Keratinocyte (primary cell): ENCODE measurements at regions not wholly inside any gene's neighbourhood (a gene's known extent, or its start where the extent isn't known, plus 50 kb on each side); places are given as distances from the start of the nearest gene placed in this dataset.

Experiments used
- DNase-seq: peaks from one replicate; pipeline ENCODE4 v3.0.0-alpha.2; 2011; ENCODE audit warnings: low read depth, missing footprints, low spot score
- FAIRE-seq: peaks from 2 replicates; lab custom pipeline; 2011; peaks lifted over from hg19 to GRCh38; lab: Jason Lieb, UNC
- H2AFZ ChIP-seq: 2 replicates; pipeline ENCODE4 v1.6.0; 2012; ENCODE audit warnings: low read length, control low read depth, inconsistent platforms; ENCODE audit not compliant: control insufficient read depth
- H3K27ac ChIP-seq: 2 replicates; pipeline ENCODE4 v1.5.1; 2011; ENCODE audit warnings: low read length; ENCODE audit not compliant: control insufficient read depth, insufficient read depth
- H3K27me3 ChIP-seq: 3 replicates; pipeline ENCODE4 v1.6.0; 2011; ENCODE audit warnings: low read length; ENCODE audit not compliant: control insufficient read depth, insufficient read depth; ENCODE audit errors: extremely low read depth
- H3K36me3 ChIP-seq, 2 experiments: 2 replicates in 1 of 2; 3 replicates in 1 of 2; pipeline ENCODE4 v1.5.1; 2011; ENCODE audit warnings: low read length in 2 of 2, mild to moderate bottlenecking in 1 of 2; ENCODE audit not compliant: control insufficient read depth in 2 of 2, insufficient read depth in 2 of 2; ENCODE audit errors: extremely low read depth in 1 of 2
- H3K4me1 ChIP-seq: 3 replicates; pipeline ENCODE4 v1.5.1; 2011; ENCODE audit warnings: low read length; ENCODE audit not compliant: control insufficient read depth, insufficient read depth; ENCODE audit errors: extremely low read depth
- H3K4me2 ChIP-seq: 3 replicates; pipeline ENCODE4 v1.6.0; 2011; ENCODE audit warnings: low read depth, low read length; ENCODE audit not compliant: control insufficient read depth, insufficient read depth; ENCODE audit errors: extremely low read depth
- H3K4me3 ChIP-seq, 3 experiments: fragments of 200-600 bp in 1 of 3; sonication (generic) in 1 of 3; 2 replicates in 2 of 3; 3 replicates in 1 of 3; pipeline ENCODE4 v1.5.1; 2011 to 2016; ENCODE audit warnings: low read length in 3 of 3, mild to moderate bottlenecking in 3 of 3, control low read depth in 2 of 3, inconsistent platforms in 1 of 3, low read depth in 1 of 3, mixed read lengths in 1 of 3, mixed run types in 1 of 3, moderate library complexity in 1 of 3; ENCODE audit not compliant: control insufficient read depth in 2 of 3, insufficient read depth in 2 of 3; ENCODE audit errors: extremely low read depth in 1 of 3
- H3K79me2 ChIP-seq: 2 replicates; pipeline ENCODE4 v1.6.0; 2012; ENCODE audit warnings: low read length; ENCODE audit not compliant: control insufficient read depth, insufficient read depth
- H3K9ac ChIP-seq: 3 replicates; pipeline ENCODE4 v1.6.0; 2011; ENCODE audit warnings: low read length; ENCODE audit not compliant: control insufficient read depth, insufficient read depth; ENCODE audit errors: extremely low read depth
- H3K9me1 ChIP-seq: 3 replicates; pipeline ENCODE4 v1.6.0; 2011; ENCODE audit warnings: low read length; ENCODE audit not compliant: control insufficient read depth, insufficient read depth; ENCODE audit errors: extremely low read depth
- H3K9me3 ChIP-seq: 2 replicates; pipeline ENCODE4 v1.5.1; 2012; ENCODE audit warnings: low read depth, low read length; ENCODE audit not compliant: control insufficient read depth
- H4K20me1 ChIP-seq: 3 replicates; pipeline ENCODE4 v1.6.0; 2011; ENCODE audit warnings: low read length; ENCODE audit not compliant: control insufficient read depth, insufficient read depth; ENCODE audit errors: extremely low read depth
- EZH2 ChIP-seq: IDR thresholded peaks from one replicate; pipeline ENCODE4 v1.6.1; 2012; ENCODE audit warnings: inconsistent platforms, mild to moderate bottlenecking, low read length, moderate library complexity
- dilution Hi-C: fragments of 300-500 bp; cut with MboI; formaldehyde crosslinking; loops from one replicate; pipeline ENCODE4 v1.7.0; 2020; ENCODE audit warnings: low sequenced_read_pairs; ENCODE audit not compliant: extremely low pct_ligation_motif_present
- TF ChIP-seq, protein P1 (sequence below), 3 experiments: IDR thresholded peaks in 1 of 3; conservative IDR thresholded peaks in 1 of 3; optimal IDR thresholded peaks in 1 of 3; 2 replicates in 2 of 3; 3 replicates in 1 of 3; pipeline versions ENCODE3 to v1.5.1; 2011; ENCODE audit warnings: low read length in 3 of 3, mild to moderate bottlenecking in 3 of 3, moderate library complexity in 2 of 3, control low read depth in 1 of 3, inconsistent platforms in 1 of 3; ENCODE audit not compliant: insufficient read depth in 2 of 3; ENCODE audit errors: extremely low read depth in 1 of 3

DNA sequence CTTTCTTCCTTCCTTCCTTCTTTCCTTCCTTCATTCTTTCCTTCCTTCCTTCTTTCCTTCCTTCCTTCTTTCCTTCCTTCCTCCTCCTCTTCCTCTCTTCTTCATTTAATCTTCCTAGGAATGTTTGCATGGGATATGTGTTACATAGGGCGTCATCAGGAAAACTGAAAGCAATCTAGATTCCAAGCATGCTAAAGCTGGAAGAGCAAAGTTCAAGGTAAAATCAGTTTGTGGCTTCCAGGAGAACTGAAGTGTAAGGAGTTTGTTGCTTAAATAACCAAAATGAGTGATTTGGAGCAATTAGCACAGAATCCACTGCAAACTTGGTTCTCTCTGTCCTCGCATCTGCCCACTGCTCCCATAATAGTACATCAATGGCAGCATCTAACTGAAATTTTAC, 716.2 kb downstream of the GBE1 start:
- Histone ChIP-seq H3K9me3 (no peaks in the 10 kb centered on the region), H3K79me2 (no peaks in the 10 kb centered on the region), H3K4me1 (no peaks in the 10 kb centered on the region), H3K9me1 (no peaks in the 10 kb centered on the region), H4K20me1 (no peaks in the 10 kb centered on the region), H3K9ac (no peak overlapping the region), H3K4me3 (no peak overlapping the region), H3K36me3 (no peaks in the 10 kb centered on the region), H3K27ac (no peak overlapping the region), H3K27me3 (no peaks in the 10 kb centered on the region), H2AFZ (no peak overlapping the region), H3K4me2 (no peak overlapping the region)
- DNase-seq: no peak
- FAIRE-seq: no peak
- dilution Hi-C loops: no loop called here
- TF ChIP-seq, protein P1, sequence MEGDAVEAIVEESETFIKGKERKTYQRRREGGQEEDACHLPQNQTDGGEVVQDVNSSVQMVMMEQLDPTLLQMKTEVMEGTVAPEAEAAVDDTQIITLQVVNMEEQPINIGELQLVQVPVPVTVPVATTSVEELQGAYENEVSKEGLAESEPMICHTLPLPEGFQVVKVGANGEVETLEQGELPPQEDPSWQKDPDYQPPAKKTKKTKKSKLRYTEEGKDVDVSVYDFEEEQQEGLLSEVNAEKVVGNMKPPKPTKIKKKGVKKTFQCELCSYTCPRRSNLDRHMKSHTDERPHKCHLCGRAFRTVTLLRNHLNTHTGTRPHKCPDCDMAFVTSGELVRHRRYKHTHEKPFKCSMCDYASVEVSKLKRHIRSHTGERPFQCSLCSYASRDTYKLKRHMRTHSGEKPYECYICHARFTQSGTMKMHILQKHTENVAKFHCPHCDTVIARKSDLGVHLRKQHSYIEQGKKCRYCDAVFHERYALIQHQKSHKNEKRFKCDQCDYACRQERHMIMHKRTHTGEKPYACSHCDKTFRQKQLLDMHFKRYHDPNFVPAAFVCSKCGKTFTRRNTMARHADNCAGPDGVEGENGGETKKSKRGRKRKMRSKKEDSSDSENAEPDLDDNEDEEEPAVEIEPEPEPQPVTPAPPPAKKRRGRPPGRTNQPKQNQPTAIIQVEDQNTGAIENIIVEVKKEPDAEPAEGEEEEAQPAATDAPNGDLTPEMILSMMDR (optimal IDR thresholded peaks at IDR 0.05 in 1 of 3, IDR thresholded peaks at IDR 0.05 in 1 of 3, conservative IDR thresholded peaks at IDR 0.05 in 1 of 3; ENCODE audit: extremely low read depth in 1 of 3, insufficient read depth in 2 of 3, low read length in 3 of 3): no peak
- no peak for TF ChIP-seq EZH2

DNA sequence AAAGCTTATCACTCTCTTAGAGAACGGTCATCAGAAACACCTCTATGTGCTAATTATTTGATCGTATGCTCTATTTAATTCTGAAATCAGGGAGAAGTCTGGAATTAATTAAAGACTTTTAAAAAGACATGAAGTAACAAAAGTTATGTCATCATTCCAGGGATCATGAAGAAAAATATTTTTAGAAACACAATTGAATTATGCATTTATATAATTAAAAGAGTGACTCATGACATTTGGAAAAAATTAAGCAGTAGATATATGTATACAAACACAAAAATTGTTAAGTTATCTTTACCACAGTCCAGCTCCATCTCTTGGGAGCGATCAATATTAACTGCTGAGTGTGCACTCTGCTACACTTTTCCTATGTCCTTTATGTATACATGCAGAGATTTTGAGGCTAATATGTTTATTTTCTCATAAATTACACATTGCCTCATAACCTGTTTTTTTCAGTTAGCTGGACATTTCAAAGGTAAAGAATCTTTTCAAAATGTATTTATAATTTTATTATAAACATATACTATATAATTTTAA, 717.7 kb downstream of the GBE1 start:
- H3K9me3 ChIP-seq: no peaks in the 10 kb centered on the region
- no peaks in the 10 kb centered on the region for H3K9me1 ChIP-seq
- H3K4me2 ChIP-seq: no peak overlapping the region
- H3K27me3 ChIP-seq: no peaks in the 10 kb centered on the region
- H3K27ac ChIP-seq: no peak overlapping the region
- DNase-seq (no peak), FAIRE-seq (no peak)
- TF ChIP-seq, protein P1 (optimal IDR thresholded peaks at IDR 0.05 in 1 of 3, IDR thresholded peaks at IDR 0.05 in 1 of 3, conservative IDR thresholded peaks at IDR 0.05 in 1 of 3; ENCODE audit: extremely low read depth in 1 of 3, insufficient read depth in 2 of 3, low read length in 3 of 3): no peak
- TF ChIP-seq EZH2: no peak
- no peak overlapping the region for H3K9ac ChIP-seq
- H3K36me3 ChIP-seq: no peaks in the 10 kb centered on the region
- no peaks in the 10 kb centered on the region for H4K20me1 ChIP-seq
- H3K4me1 ChIP-seq: no peaks in the 10 kb centered on the region
- H2AFZ ChIP-seq: no peak overlapping the region
- dilution Hi-C loops: no loop called here
- no peak overlapping the region for H3K4me3 ChIP-seq
- no peaks in the 10 kb centered on the region for H3K79me2 ChIP-seq
